Trophoblast cell (in vitro differentiated cells and primary cell): ENCODE measurements at regions not wholly inside any gene's neighbourhood (a gene's known extent, or its start where the extent isn't known, plus 50 kb on each side); places are given as distances from the start of the nearest gene placed in this dataset.
"Not testable (repeated sequence)": the region's sequence is repeated elsewhere in the genome, so short reads cannot be mapped to it uniquely, and the experiment has no call there.

ENCODE experiments used
- DNase-seq, 2 donors: peaks; one replicate each; pipeline ENCODE4 v3.0.0-alpha.2; 2016
- H2AFZ ChIP-seq: 2 replicates; pipeline ENCODE4 v1.6.1; 2013; ENCODE audit warnings: low read length, moderate library complexity, mild to moderate bottlenecking; ENCODE audit not compliant: insufficient read depth, poor library complexity
- H2AK5ac ChIP-seq: 2 replicates; pipeline ENCODE4 v1.6.1; 2013; ENCODE audit warnings: mild to moderate bottlenecking, low read length
- H2BK120ac ChIP-seq: 2 replicates; pipeline ENCODE4 v1.6.1; 2013; ENCODE audit warnings: low read length, mild to moderate bottlenecking, moderate library complexity; ENCODE audit not compliant: insufficient read depth, poor library complexity
- H2BK12ac ChIP-seq: 2 replicates; pipeline ENCODE4 v1.6.1; 2013; ENCODE audit warnings: mild to moderate bottlenecking, low read length, moderate library complexity
- H2BK5ac ChIP-seq: 2 replicates; pipeline ENCODE4 v1.6.1; 2013; ENCODE audit warnings: low read length, low read depth, moderate library complexity, mild to moderate bottlenecking; ENCODE audit not compliant: poor library complexity
- H3K14ac ChIP-seq: 2 replicates; pipeline ENCODE4 v1.6.1; 2013; ENCODE audit warnings: mild to moderate bottlenecking, low read length
- H3K18ac ChIP-seq: 2 replicates; pipeline ENCODE4 v1.6.1; 2013; ENCODE audit warnings: mild to moderate bottlenecking, low read length
- H3K23ac ChIP-seq: 2 replicates; pipeline ENCODE4 v1.6.1; 2013; ENCODE audit warnings: low read length
- H3K27ac ChIP-seq: 2 replicates; pipeline ENCODE4 v1.5.1; 2013; ENCODE audit warnings: low read depth, mild to moderate bottlenecking, inconsistent platforms, low read length, moderate library complexity
- H3K27me3 ChIP-seq: 2 replicates; pipeline ENCODE4 v1.6.1; 2013; ENCODE audit warnings: inconsistent platforms, mild to moderate bottlenecking, low read length, moderate library complexity; ENCODE audit not compliant: insufficient read depth
- H3K36me3 ChIP-seq, 2 experiments: 1 replicate in 1 of 2; 2 replicates in 1 of 2; pipeline ENCODE4 v1.6.1; 2013; ENCODE audit warnings: low read length in 2 of 2, mild to moderate bottlenecking in 2 of 2, moderate library complexity in 1 of 2; ENCODE audit not compliant: insufficient read depth in 2 of 2, control insufficient read depth in 1 of 2
- H3K4ac ChIP-seq: 2 replicates; pipeline ENCODE4 v1.6.1; 2013; ENCODE audit warnings: low read depth, mild to moderate bottlenecking, low read length, moderate library complexity
- H3K4me1 ChIP-seq, 2 experiments: 1 replicate in 1 of 2; 2 replicates in 1 of 2; pipeline ENCODE4 v1.6.1; 2013; ENCODE audit warnings: low read length in 2 of 2, mild to moderate bottlenecking in 2 of 2, moderate library complexity in 1 of 2; ENCODE audit not compliant: insufficient read depth in 2 of 2, control insufficient read depth in 1 of 2
- H3K4me2 ChIP-seq: 2 replicates; pipeline ENCODE4 v1.6.1; 2013; ENCODE audit warnings: inconsistent platforms, mild to moderate bottlenecking, low read length, moderate library complexity
- H3K4me3 ChIP-seq: 2 replicates; pipeline ENCODE4 v1.5.1; 2013; ENCODE audit warnings: mild to moderate bottlenecking, low read depth, low read length, inconsistent platforms
- H3K79me1 ChIP-seq: one replicate; pipeline ENCODE4 v1.6.1; 2013; ENCODE audit warnings: low read length
- H3K79me2 ChIP-seq: 2 replicates; pipeline ENCODE4 v1.6.1; 2013; ENCODE audit warnings: low read length, mild to moderate bottlenecking; ENCODE audit not compliant: control insufficient read depth, insufficient read depth, poor library complexity
- H3K9ac ChIP-seq: 2 replicates; pipeline ENCODE4 v1.6.1; 2013; ENCODE audit warnings: mild to moderate bottlenecking, low read length
- H3K9me3 ChIP-seq: 2 replicates; pipeline ENCODE4 v1.6.1; 2013; ENCODE audit warnings: low read depth, mild to moderate bottlenecking, control low read depth, inconsistent platforms, low read length; ENCODE audit not compliant: insufficient read depth
- H4K12ac ChIP-seq: 2 replicates; pipeline ENCODE4 v1.6.1; 2013; ENCODE audit warnings: low read depth, mild to moderate bottlenecking, low read length, moderate library complexity
- H4K8ac ChIP-seq: 2 replicates; pipeline ENCODE4 v1.6.1; 2013; ENCODE audit warnings: low read depth, mild to moderate bottlenecking, low read length, moderate library complexity
- H4K91ac ChIP-seq: one replicate; pipeline ENCODE4 v1.6.1; 2013; ENCODE audit warnings: low read depth, mild to moderate bottlenecking, low read length, moderate library complexity
- WGBS: extraction: QIAGEN DNeasy Blood & Tissue Kit; methylation state at CpG from one replicate; pipeline ENCODE4 v1.1.7; 2013; ENCODE audit warnings: missing lambda C conversion rate; ENCODE audit not compliant: insufficient read length, insufficient coverage; ENCODE audit errors: extremely low coverage; 5-methylcytosine and 5-hydroxymethylcytosine counted together

- no peak overlapping the region for H2AFZ ChIP-seq
- no peak overlapping the region for H3K14ac ChIP-seq
- H3K9me3 ChIP-seq: no peaks in the 10 kb centered on the region
- no peak overlapping the region for H3K4me2 ChIP-seq
- H3K4me1 ChIP-seq: no peaks in the 10 kb centered on the region
- no peak overlapping the region for H3K4me3 ChIP-seq
- H3K36me3 ChIP-seq: no peaks in the 10 kb centered on the region
- H2BK12ac ChIP-seq: no peak overlapping the region
- H3K79me1 ChIP-seq: no peaks in the 10 kb centered on the region
- H4K91ac ChIP-seq: no peak overlapping the region
- WGBS: no CpG with 5 or more reads among the region's 1 CpG
- no peaks in the 10 kb centered on the region for H3K79me2 ChIP-seq
- no peak overlapping the region for H4K8ac ChIP-seq
- no peaks in the 10 kb centered on the region for H3K27me3 ChIP-seq
- H2BK5ac ChIP-seq: no peak overlapping the region
- H3K18ac ChIP-seq: no peak overlapping the region
- H3K9ac ChIP-seq: no peak overlapping the region
- H3K23ac ChIP-seq: no peak overlapping the region
- H3K27ac ChIP-seq: no peak overlapping the region
- no peak for DNase-seq
- no peak overlapping the region for H4K12ac ChIP-seq
- no peak overlapping the region for H2AK5ac ChIP-seq
- no peak overlapping the region for H3K4ac ChIP-seq
- no peak overlapping the region for H2BK120ac ChIP-seq
Observed at GRCh38 chr9:115414561-115414960, 296.6 kb upstream of the TNC start.

DNA sequence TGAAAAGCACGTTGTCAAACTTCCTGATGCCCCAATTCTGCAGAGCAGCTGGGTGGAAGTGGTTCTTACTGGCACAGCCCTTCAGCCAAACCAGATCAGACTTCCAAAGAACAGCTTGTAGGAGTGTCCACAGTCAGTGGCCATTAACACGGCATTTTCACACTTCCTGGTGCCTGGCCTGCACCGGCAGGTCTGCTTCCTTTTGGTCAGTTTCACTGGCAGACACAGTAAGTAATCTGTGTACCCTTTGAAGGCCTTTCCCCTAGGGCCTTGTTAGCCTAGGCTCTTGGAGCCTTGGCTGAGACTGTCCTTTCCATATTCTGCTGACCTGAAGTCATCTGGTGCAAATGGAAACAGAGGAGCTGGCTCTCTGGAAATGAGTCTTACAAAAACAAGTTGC, 297.5 kb upstream of the TNC start:
- DNase-seq: no peak
- peaks cover under 1% of the 10 kb centered on the region for H3K9me3 ChIP-seq
- H3K27ac ChIP-seq: no peak overlapping the region
- H3K4me1 ChIP-seq: no peaks in the 10 kb centered on the region
- no peak overlapping the region for H2AK5ac ChIP-seq
- no peak overlapping the region for H3K18ac ChIP-seq
- H3K79me1 ChIP-seq: no peaks in the 10 kb centered on the region
- H3K9ac ChIP-seq: no peak overlapping the region
- no peak overlapping the region for H3K23ac ChIP-seq
- H3K4ac ChIP-seq: no peak overlapping the region
- no peak overlapping the region for H3K14ac ChIP-seq
- H2BK120ac ChIP-seq: no peak overlapping the region
- H2AFZ ChIP-seq: no peak overlapping the region
- no CpG with 5 or more reads among the region's 3 CpGs for WGBS
- no peak overlapping the region for H2BK5ac ChIP-seq
- H4K12ac ChIP-seq: no peak overlapping the region
- H3K4me2 ChIP-seq: no peak overlapping the region
- no peaks in the 10 kb centered on the region for H3K79me2 ChIP-seq
- no peaks in the 10 kb centered on the region for H3K36me3 ChIP-seq
- no peaks in the 10 kb centered on the region for H3K27me3 ChIP-seq
- no peak overlapping the region for H2BK12ac ChIP-seq
- no peak overlapping the region for H4K8ac ChIP-seq
- H4K91ac ChIP-seq: no peak overlapping the region
- no peak overlapping the region for H3K4me3 ChIP-seq

- Histone ChIP-seq H3K79me2 (no peaks in the 10 kb centered on the region), H3K4ac (no peak overlapping the region), H3K4me3 (no peak overlapping the region), H3K79me1 (no peaks in the 10 kb centered on the region), H2AK5ac (no peak overlapping the region), H4K12ac (no peak overlapping the region), H3K36me3 (no peaks in the 10 kb centered on the region), H3K18ac (no peak overlapping the region), H3K23ac (no peak overlapping the region), H4K91ac (no peak overlapping the region), H2BK12ac (no peak overlapping the region), H3K27ac (no peak overlapping the region), H3K9me3 (peaks cover 1% of the 10 kb centered on the region), H2AFZ (no peak overlapping the region), H2BK5ac (no peak overlapping the region), H3K4me1 (no peaks in the 10 kb centered on the region), H3K9ac (no peak overlapping the region), H3K14ac (no peak overlapping the region), H3K27me3 (no peaks in the 10 kb centered on the region), H4K8ac (no peak overlapping the region), H3K4me2 (no peak overlapping the region), H2BK120ac (no peak overlapping the region)
- no CpG with 5 or more reads among the region's 2 CpGs for WGBS
- DNase-seq: no peak
Observed at GRCh38 chr9:115416299-115416698, 298.3 kb upstream of the TNC start.

GRCh38 chr9:115418181-115418580, 300.2 kb upstream of the TNC start:
- not testable (repeated sequence) for H4K8ac ChIP-seq, H3K4me2 ChIP-seq, H3K18ac ChIP-seq, H4K91ac ChIP-seq, H2AFZ ChIP-seq, H2BK120ac ChIP-seq, H3K23ac ChIP-seq, H3K4me3 ChIP-seq, H3K27me3 ChIP-seq, H2BK12ac ChIP-seq, H4K12ac ChIP-seq, H3K9me3 ChIP-seq, H3K79me1 ChIP-seq, H3K14ac ChIP-seq, H3K9ac ChIP-seq, H2BK5ac ChIP-seq, H3K4ac ChIP-seq, H3K27ac ChIP-seq, DNase-seq, H3K4me1 ChIP-seq, H2AK5ac ChIP-seq, H3K36me3 ChIP-seq, H3K79me2 ChIP-seq
- no CpG with 5 or more reads among the region's 1 CpG for WGBS
